A673 (cell line): ENCODE measurements at regions not wholly inside any gene's neighbourhood (a gene's known extent, or its start where the extent isn't known, plus 50 kb on each side); places are given as distances from the start of the nearest gene placed in this dataset.

Experiments
- BruUV-seq: library from RNA; stranded (reverse); fragments of 400-500 nt; replicated peaks from 2 replicates; lab custom pipeline; 2021; lab: Mats Ljungman, UMichigan
- CTCF ChIA-PET: fragments of 300-600 bp; sonication (Branson Sonifier 250); formaldehyde crosslinking; loops from one replicate; lab custom pipeline; 2022; ENCODE audit warnings: antibody characterized with exemption; lab: Charles Lee
- POLR2A ChIA-PET: fragments of 300-600 bp; sonication (Branson Sonifier 250); formaldehyde crosslinking; loops from one replicate; lab custom pipeline; 2022; ENCODE audit warnings: antibody characterized with exemption; ENCODE audit not compliant: low non-redundant PET; lab: Charles Lee
- DNase-seq: peaks from one replicate; pipeline ENCODE4 v3.0.0-alpha.2; 2015; ENCODE audit warnings: low spot score
- H3K27ac ChIP-seq: fragments of 200-600 bp; sonication (generic); 2 replicates; pipeline ENCODE4 v1.5.1; 2016; ENCODE audit warnings: mixed run types, low read depth, mild to moderate bottlenecking, mixed read lengths, antibody characterized with exemption, low read length; ENCODE audit not compliant: poor library complexity, severe bottlenecking
- H3K27me3 ChIP-seq: fragments of 200-600 bp; sonication (generic); replicated peaks from 2 replicates; pipeline ENCODE4 v1.6.1; 2017; ENCODE audit warnings: mixed run types, low read depth, mild to moderate bottlenecking, mixed read lengths, antibody characterized with exemption, low read length; ENCODE audit not compliant: insufficient read depth, poor library complexity
- H3K36me3 ChIP-seq: fragments of 200-600 bp; sonication (generic); 2 replicates; pipeline ENCODE4 v1.6.1; 2016; ENCODE audit warnings: mixed run types, mild to moderate bottlenecking, mixed read lengths, antibody characterized with exemption, low read length; ENCODE audit not compliant: insufficient read depth, poor library complexity, severe bottlenecking
- H3K4me1 ChIP-seq: fragments of 200-600 bp; sonication (generic); 2 replicates; pipeline ENCODE4 v1.6.1; 2017; ENCODE audit warnings: mixed run types, mild to moderate bottlenecking, mixed read lengths, antibody characterized with exemption, low read length; ENCODE audit not compliant: insufficient read depth, poor library complexity, severe bottlenecking
- H3K4me3 ChIP-seq: fragments of 200-600 bp; sonication (generic); 2 replicates; pipeline ENCODE4 v1.5.1; 2016; ENCODE audit warnings: low read depth, mixed run types, mild to moderate bottlenecking, mixed read lengths, low read length; ENCODE audit not compliant: poor library complexity, severe bottlenecking
- H3K9me3 ChIP-seq: fragments of 200-600 bp; sonication (generic); 2 replicates; pipeline ENCODE4 v1.6.1; 2016; ENCODE audit warnings: mixed run types, low read depth, mild to moderate bottlenecking, mixed read lengths, antibody characterized with exemption, low read length; ENCODE audit not compliant: poor library complexity, severe bottlenecking
- EZH2 ChIP-seq: fragments of 200-600 bp; sonication (generic); IDR thresholded peaks from 2 replicates; pipeline ENCODE4 v1.6.1; 2017; ENCODE audit warnings: borderline replicate concordance, low read depth, mild to moderate bottlenecking, mixed read lengths, antibody characterized with exemption, low read length; ENCODE audit not compliant: poor library complexity, severe bottlenecking
- intact Hi-C: fragments of 100-400 bp; cut with micrococcal nuclease; formaldehyde crosslinking; loops from one replicate; pipeline ENCODE4 v1.10.0; 2022; ENCODE audit not compliant: unreplicated experiment
- TF ChIP-seq, protein P1 (sequence below): fragments of 300-800, 200-600 bp; sonication (generic); conservative IDR thresholded peaks from 2 replicates; pipeline ENCODE4 v1.5.1; 2017; ENCODE audit warnings: low read depth, mild to moderate bottlenecking, antibody characterized with exemption, low read length, moderate library complexity, mixed read lengths

DNA sequence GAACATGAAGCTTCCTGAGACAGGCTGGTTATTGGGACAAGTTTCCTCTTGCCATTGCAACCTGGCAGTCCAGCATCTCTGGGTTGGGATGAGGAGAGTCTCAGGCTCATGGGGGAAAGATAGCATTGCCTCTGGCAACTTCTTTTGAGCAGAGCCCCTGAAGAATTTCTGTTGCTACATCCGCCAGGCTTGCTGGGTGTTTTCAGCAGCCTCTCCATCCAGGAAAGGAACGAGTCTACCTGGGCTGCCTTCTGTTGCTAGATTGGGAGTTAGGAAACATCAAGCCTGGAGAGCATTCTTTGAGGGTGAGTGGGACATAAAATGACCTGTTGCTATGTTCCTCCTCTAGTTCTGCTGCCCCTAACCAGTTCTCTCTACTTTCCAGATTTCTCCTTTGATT lies 313.5 kb downstream of the RFPL4B start:
- Histone ChIP-seq H3K27me3 (no peaks in the 10 kb centered on the region), H3K36me3 (no peaks in the 10 kb centered on the region), H3K4me3 (no peak overlapping the region), H3K27ac (no peak overlapping the region), H3K9me3 (no peaks in the 10 kb centered on the region), H3K4me1 (no peaks in the 10 kb centered on the region)
- ChIA-PET POLR2A (no interaction called here), CTCF (no interaction called here)
- DNase-seq: no peak
- intact Hi-C loops: no loop called here
- BruUV-seq: no TSS peak
- TF ChIP-seq, protein P1, sequence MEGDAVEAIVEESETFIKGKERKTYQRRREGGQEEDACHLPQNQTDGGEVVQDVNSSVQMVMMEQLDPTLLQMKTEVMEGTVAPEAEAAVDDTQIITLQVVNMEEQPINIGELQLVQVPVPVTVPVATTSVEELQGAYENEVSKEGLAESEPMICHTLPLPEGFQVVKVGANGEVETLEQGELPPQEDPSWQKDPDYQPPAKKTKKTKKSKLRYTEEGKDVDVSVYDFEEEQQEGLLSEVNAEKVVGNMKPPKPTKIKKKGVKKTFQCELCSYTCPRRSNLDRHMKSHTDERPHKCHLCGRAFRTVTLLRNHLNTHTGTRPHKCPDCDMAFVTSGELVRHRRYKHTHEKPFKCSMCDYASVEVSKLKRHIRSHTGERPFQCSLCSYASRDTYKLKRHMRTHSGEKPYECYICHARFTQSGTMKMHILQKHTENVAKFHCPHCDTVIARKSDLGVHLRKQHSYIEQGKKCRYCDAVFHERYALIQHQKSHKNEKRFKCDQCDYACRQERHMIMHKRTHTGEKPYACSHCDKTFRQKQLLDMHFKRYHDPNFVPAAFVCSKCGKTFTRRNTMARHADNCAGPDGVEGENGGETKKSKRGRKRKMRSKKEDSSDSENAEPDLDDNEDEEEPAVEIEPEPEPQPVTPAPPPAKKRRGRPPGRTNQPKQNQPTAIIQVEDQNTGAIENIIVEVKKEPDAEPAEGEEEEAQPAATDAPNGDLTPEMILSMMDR: no peak
- TF ChIP-seq EZH2: no peak

DNA sequence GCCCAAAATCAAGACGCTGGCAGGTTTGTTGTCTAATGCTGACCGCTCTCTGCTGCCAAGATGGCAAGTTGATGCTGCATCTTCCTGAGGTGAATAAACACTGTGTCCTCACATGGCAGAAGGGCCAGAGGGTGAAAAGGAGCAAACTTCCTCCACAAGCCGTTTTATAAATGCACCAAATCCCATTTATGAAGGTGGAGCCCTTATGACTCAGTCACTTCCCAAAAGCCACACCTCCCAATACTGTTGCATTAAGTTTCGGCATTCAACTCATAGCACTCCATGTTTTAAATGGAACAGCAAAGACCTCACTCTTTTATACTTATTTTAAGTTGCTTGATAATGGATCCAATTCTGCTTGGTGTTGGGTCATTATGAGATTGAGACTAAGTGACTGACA lies 316.6 kb downstream of the RFPL4B start:
- H3K4me1 ChIP-seq: no peaks in the 10 kb centered on the region
- no TSS peak for BruUV-seq
- ChIA-PET CTCF (no interaction called here), POLR2A (no interaction called here)
- no peaks in the 10 kb centered on the region for H3K9me3 ChIP-seq
- intact Hi-C loops: no loop called here
- no peak for DNase-seq
- no peak for TF ChIP-seq EZH2
- TF ChIP-seq, protein P1: no peak
- no peaks in the 10 kb centered on the region for H3K36me3 ChIP-seq
- no peaks in the 10 kb centered on the region for H3K27me3 ChIP-seq
- H3K4me3 ChIP-seq: no peak overlapping the region
- no peak overlapping the region for H3K27ac ChIP-seq

DNA sequence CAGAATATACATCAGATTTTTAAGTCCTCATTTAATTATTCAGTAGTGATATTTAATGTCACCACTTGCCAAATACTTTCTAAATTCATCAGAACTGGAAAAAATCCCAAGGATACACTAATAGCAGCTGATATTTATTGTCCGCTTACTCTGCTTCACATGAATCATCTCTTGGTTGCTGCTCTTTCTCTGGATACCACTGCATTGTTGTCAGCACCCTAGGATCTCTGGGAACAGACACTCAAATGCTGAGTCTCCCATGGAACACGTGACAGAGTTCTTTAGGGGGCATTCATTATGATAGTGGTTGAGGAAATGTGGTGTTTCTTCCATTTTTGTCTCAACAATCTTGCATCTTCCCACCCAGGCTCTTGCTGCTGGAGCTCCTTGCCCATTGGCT lies 318.0 kb downstream of the RFPL4B start:
- no TSS peak for BruUV-seq
- H3K9me3 ChIP-seq: no peaks in the 10 kb centered on the region
- no peak overlapping the region for H3K27ac ChIP-seq
- ChIA-PET CTCF (no interaction called here), POLR2A (no interaction called here)
- DNase-seq: no peak
- no peak overlapping the region for H3K4me3 ChIP-seq
- no peaks in the 10 kb centered on the region for H3K27me3 ChIP-seq
- H3K4me1 ChIP-seq: no peaks in the 10 kb centered on the region
- H3K36me3 ChIP-seq: no peaks in the 10 kb centered on the region
- TF ChIP-seq, protein P1: no peak
- no peak for TF ChIP-seq EZH2
- intact Hi-C loops: no loop called here
